GM23248 (cell line): ENCODE measurements at regions not wholly inside any gene's neighbourhood (a gene's known extent, or its start where the extent isn't known, plus 50 kb on each side); places are given as distances from the start of the nearest gene placed in this dataset.

Experiments used
- DNase-seq: peaks from one replicate; pipeline ENCODE4 v3.0.0-alpha.2; 2015
- H2AFZ ChIP-seq: fragments of 200-600 bp; sonication (generic); 2 replicates; pipeline ENCODE4 v1.6.1; 2016; ENCODE audit warnings: antibody characterized with exemption
- H3F3A ChIP-seq: fragments of 200-600 bp; sonication (generic); 2 replicates; pipeline ENCODE4 v1.6.1; 2016; ENCODE audit warnings: mild to moderate bottlenecking, antibody characterized with exemption, mixed run types; ENCODE audit not compliant: insufficient read depth
- H3K27ac ChIP-seq: fragments of 200-600 bp; sonication (generic); 2 replicates; pipeline ENCODE4 v1.5.1; 2016; ENCODE audit warnings: mild to moderate bottlenecking
- H3K27me3 ChIP-seq: fragments of 200-600 bp; sonication (generic); replicated peaks from 2 replicates; pipeline ENCODE4 v1.6.1; 2016; ENCODE audit warnings: mild to moderate bottlenecking; ENCODE audit not compliant: insufficient read depth
- H3K36me3 ChIP-seq: fragments of 200-600 bp; sonication (generic); 2 replicates; pipeline ENCODE4 v1.6.1; 2016; ENCODE audit warnings: low read depth, mild to moderate bottlenecking
- H3K4me1 ChIP-seq: fragments of 200-600 bp; sonication (generic); 2 replicates; pipeline ENCODE4 v1.6.1; 2016; ENCODE audit warnings: mild to moderate bottlenecking; ENCODE audit not compliant: insufficient read depth
- H3K4me2 ChIP-seq: fragments of 200-600 bp; sonication (generic); one replicate; pipeline ENCODE4 v1.6.1; 2016; ENCODE audit warnings: mild to moderate bottlenecking; ENCODE audit not compliant: unreplicated experiment
- H3K4me3 ChIP-seq: fragments of 200-600 bp; sonication (generic); 2 replicates; pipeline ENCODE4 v1.5.1; 2016; ENCODE audit warnings: mild to moderate bottlenecking
- H3K79me2 ChIP-seq: fragments of 200-600 bp; sonication (generic); 2 replicates; pipeline ENCODE4 v1.6.1; 2016; ENCODE audit warnings: mild to moderate bottlenecking; ENCODE audit not compliant: insufficient read depth
- H3K9ac ChIP-seq: fragments of 200-600 bp; sonication (generic); 2 replicates; pipeline ENCODE4 v1.6.1; 2016; ENCODE audit warnings: mild to moderate bottlenecking
- H3K9me2 ChIP-seq: fragments of 200-600 bp; sonication (generic); 2 replicates; pipeline ENCODE4 v1.6.1; 2016; ENCODE audit warnings: mixed run types, mild to moderate bottlenecking, moderate library complexity; ENCODE audit not compliant: insufficient read depth
- H3K9me3 ChIP-seq: fragments of 200-600 bp; sonication (generic); one replicate; pipeline ENCODE4 v1.6.1; 2017; ENCODE audit warnings: low read depth
- H4K20me1 ChIP-seq: fragments of 200-600 bp; sonication (generic); 2 replicates; pipeline ENCODE4 v1.6.0; 2016; ENCODE audit not compliant: insufficient read depth
- EZH2 ChIP-seq: fragments of 200-600 bp; sonication (generic); IDR thresholded peaks from 2 replicates; pipeline ENCODE4 v1.6.1; 2018; ENCODE audit warnings: antibody characterized with exemption, mild to moderate bottlenecking; ENCODE audit not compliant: insufficient read depth, poor library complexity, severe bottlenecking
- EZH2phosphoT487 ChIP-seq: fragments of 200-600 bp; sonication (generic); IDR thresholded peaks from 2 replicates; pipeline ENCODE4 v1.6.1; 2018; ENCODE audit warnings: antibody characterized with exemption, moderate library complexity, mild to moderate bottlenecking, low read depth; ENCODE audit not compliant: insufficient read depth
- WGBS, 2 experiments: methylation state at CpG; one replicate each; pipeline ENCODE4 v1.1.6; 2015 to 2017; ENCODE audit warnings: low lambda C conversion rate in 2 of 2, low coverage in 1 of 2; ENCODE audit errors: missing lambda C conversion rate in 2 of 2; 5-methylcytosine and 5-hydroxymethylcytosine counted together
- in situ Hi-C: fragments of 300-500 bp; cut with MboI; formaldehyde crosslinking; loops from 2 replicates; pipeline ENCODE4 v1.15.0; 2020

DNA sequence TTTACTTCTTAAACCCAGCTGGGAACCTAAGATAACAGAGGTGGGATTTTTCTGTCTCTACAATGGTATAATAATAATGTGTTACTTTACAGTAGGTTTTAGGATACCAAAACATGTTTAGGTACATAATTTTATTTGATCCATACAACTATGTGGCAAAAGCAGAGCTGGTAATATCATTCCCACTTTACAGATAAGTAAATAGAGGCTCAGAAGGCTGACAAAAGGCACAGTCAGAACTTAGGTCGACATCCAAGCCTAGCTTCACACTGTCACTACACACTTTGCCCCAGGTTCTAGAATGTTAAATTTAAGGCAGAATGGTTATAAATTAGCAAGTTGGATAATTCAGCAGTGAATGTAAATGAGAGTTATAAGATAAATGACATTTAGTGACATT is 189.6 kb upstream of the PARD3B start:
- no peaks in the 10 kb centered on the region for H3K9me3 ChIP-seq
- H3K9me2 ChIP-seq, result no peaks in the 10 kb centered on the region
- no peak overlapping the region for H3K9ac ChIP-seq
- H3K27ac ChIP-seq, result no peak overlapping the region
- no peak overlapping the region for H3K4me2 ChIP-seq
- H3K4me1 ChIP-seq, result peaks cover 14% of the 10 kb centered on the region; the same call in 1 of the 2 replicates
- in situ Hi-C loops, result no loop called here
- no peaks in the 10 kb centered on the region for H4K20me1 ChIP-seq
- no peaks in the 10 kb centered on the region for H3F3A ChIP-seq
- no peaks in the 10 kb centered on the region for H3K27me3 ChIP-seq
- no peak overlapping the region for H2AFZ ChIP-seq
- no peak overlapping the region for H3K4me3 ChIP-seq
- no peaks in the 10 kb centered on the region for H3K79me2 ChIP-seq
- no peak for DNase-seq
- no peak for TF ChIP-seq EZH2phosphoT487
- TF ChIP-seq EZH2, result no peak
- no peaks in the 10 kb centered on the region for H3K36me3 ChIP-seq
- WGBS, 2 experiments, result 48 to 60% methylated on average over 1 of the region's 1 CpG

DNA sequence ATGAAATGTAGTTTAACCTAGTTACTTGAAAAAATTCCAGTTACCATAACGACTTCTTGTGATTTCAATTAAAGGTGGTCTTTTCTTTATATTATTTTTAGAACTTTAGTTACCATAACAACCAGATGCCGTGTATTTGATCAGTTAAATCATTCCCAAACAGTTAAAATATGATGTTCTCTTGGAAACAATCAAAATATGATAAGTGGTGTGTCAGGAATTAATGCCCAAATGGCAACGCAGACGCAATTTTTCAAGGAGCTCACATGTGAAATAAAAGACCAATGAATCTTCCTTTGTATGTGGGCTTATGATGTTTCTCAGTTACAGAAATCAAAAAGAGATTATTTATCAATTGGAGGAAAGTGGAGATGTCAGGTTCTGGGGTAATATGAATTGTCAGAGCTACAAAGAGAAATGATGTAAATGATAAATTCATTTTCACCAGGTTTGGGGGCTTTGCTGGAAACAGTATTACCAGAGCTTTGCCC is 189.1 kb upstream of the PARD3B start:
- peaks cover 14% of the 10 kb centered on the region; the same call in 1 of the 2 replicates for H3K4me1 ChIP-seq
- no peak overlapping the region for H3K4me2 ChIP-seq
- 50 to 53% methylated on average over 4 of the region's 4 CpGs for WGBS, 2 experiments
- H2AFZ ChIP-seq, result no peak overlapping the region
- TF ChIP-seq EZH2, result no peak
- TF ChIP-seq EZH2phosphoT487, result no peak
- no peaks in the 10 kb centered on the region for H3K27me3 ChIP-seq
- no peaks in the 10 kb centered on the region for H3K9me3 ChIP-seq
- no peak overlapping the region for H3K27ac ChIP-seq
- no peaks in the 10 kb centered on the region for H4K20me1 ChIP-seq
- no peaks in the 10 kb centered on the region for H3K36me3 ChIP-seq
- H3K79me2 ChIP-seq, result no peaks in the 10 kb centered on the region
- no peaks in the 10 kb centered on the region for H3F3A ChIP-seq
- no peak overlapping the region for H3K4me3 ChIP-seq
- H3K9me2 ChIP-seq, result no peaks in the 10 kb centered on the region
- no peak for DNase-seq
- H3K9ac ChIP-seq, result no peak overlapping the region
- in situ Hi-C loops, result no loop called here

DNA sequence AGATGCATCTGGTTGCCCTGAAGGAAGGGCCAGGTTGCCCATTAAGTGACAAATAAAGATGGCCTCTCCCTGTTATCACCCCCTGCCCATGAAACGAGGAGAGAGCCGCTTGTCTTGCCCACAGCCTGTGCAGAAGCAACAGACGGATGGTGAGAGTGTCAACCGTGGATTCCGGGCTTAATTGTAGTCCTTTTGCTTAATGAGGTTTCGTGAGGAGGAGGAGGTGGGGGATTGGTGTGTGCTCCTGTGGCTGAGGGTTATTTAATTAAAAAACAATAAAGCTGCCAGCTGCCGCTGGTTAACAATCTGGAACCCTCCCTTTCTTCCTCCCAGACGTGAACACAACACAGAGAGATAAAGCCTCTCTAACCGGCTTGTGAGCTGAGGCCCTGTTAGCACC is 188.0 kb upstream of the PARD3B start:
- Histone ChIP-seq H3F3A (no peaks in the 10 kb centered on the region), H2AFZ (no peak overlapping the region), H3K9me2 (no peaks in the 10 kb centered on the region), H3K4me1 (peaks cover 14% of the 10 kb centered on the region; the same call in 1 of the 2 replicates), H4K20me1 (no peaks in the 10 kb centered on the region), H3K36me3 (no peaks in the 10 kb centered on the region), H3K27ac (no peak overlapping the region), H3K9ac (no peak overlapping the region), H3K27me3 (no peaks in the 10 kb centered on the region), H3K4me2 (no peak overlapping the region), H3K79me2 (no peaks in the 10 kb centered on the region), H3K4me3 (no peak overlapping the region), H3K9me3 (no peaks in the 10 kb centered on the region)
- WGBS, 2 experiments, result 90 to 91% methylated on average over 9 of the region's 9 CpGs
- in situ Hi-C loops, result no loop called here
- TF ChIP-seq EZH2phosphoT487 (no peak), EZH2 (no peak)
- no peak for DNase-seq

DNA sequence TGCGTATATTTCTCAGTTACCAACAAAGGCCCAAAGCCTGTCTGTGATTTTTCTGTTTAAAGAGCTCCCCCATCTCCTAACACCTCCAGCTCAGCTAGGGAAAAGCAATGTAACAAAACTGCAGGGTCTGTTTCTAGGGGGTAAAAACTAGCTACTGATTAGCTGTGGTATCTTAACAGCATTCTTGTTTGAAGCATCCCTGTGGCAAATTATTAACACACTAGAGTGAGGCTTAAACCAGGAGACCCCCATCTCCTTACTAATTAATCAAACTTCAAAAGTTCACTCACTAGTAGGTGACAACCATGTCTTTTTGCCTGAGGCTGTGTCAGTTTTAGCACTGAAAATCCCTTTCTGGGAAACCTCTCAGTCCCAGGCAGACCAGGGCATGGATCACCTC is 186.2 kb upstream of the PARD3B start:
- H3K27me3 ChIP-seq, result no peaks in the 10 kb centered on the region
- no peaks in the 10 kb centered on the region for H3K79me2 ChIP-seq
- no peak overlapping the region for H3K9ac ChIP-seq
- TF ChIP-seq EZH2 (no peak), EZH2phosphoT487 (no peak)
- no peaks in the 10 kb centered on the region for H3F3A ChIP-seq
- H3K4me2 ChIP-seq, result no peak overlapping the region
- no peaks in the 10 kb centered on the region for H3K36me3 ChIP-seq
- no peaks in the 10 kb centered on the region for H3K9me3 ChIP-seq
- no peak overlapping the region for H3K27ac ChIP-seq
- H3K4me1 ChIP-seq, result no peaks in the 10 kb centered on the region; the same call in 1 of the 2 replicates
- DNase-seq, result no peak
- no peaks in the 10 kb centered on the region for H4K20me1 ChIP-seq
- H3K4me3 ChIP-seq, result no peak overlapping the region
- H2AFZ ChIP-seq, result no peak overlapping the region
- in situ Hi-C loops, result no loop called here
- H3K9me2 ChIP-seq, result no peaks in the 10 kb centered on the region
- 93 to 100% methylated on average over 1 of the region's 1 CpG for WGBS, 2 experiments

DNA sequence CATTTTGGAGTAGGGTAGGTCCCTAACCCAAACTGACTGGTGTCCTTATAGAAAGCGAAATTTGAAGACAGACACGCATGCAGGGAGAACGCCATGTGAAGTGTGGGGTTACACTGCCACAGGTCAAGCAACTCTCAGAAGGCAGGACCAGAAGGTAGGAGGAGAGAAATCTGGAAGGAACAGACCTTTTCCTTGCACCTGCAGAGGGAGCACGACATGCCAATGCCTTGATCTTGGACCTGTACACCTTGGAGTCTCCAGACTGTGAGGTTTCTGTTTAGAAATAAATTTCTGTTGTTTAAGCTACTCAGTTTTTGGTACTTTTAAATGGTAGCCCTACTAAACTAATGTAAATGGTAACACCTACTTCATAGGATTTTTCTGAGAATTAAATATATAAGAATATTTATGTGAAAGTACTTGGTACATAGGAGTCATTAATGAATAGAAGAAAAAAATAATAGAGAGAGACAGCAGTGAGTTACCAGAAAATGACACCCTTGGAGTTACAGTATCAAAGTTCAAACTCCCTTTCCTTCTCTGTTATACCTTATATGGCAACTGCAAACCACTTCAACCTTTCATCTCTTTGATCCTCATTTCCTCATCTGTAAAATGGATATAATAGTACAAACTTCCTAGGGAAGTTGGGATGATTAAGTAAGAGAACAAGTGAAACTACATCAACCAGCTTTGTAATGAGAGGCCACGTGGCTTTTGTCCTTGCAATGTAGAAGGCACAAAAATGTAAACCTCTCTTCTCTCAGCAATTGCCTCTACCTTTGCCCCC is 184.9 kb upstream of the PARD3B start:
- 74 to 84% methylated on average over 5 of the region's 5 CpGs for WGBS, 2 experiments
- Histone ChIP-seq H3K9me2 (no peaks in the 10 kb centered on the region), H3K4me1 (no peaks in the 10 kb centered on the region), H3K36me3 (no peaks in the 10 kb centered on the region), H3K9me3 (no peaks in the 10 kb centered on the region), H4K20me1 (no peaks in the 10 kb centered on the region), H2AFZ (no peak overlapping the region), H3K4me2 (no peak overlapping the region), H3K79me2 (no peaks in the 10 kb centered on the region), H3K27ac (no peak overlapping the region), H3K9ac (no peak overlapping the region), H3K27me3 (no peaks in the 10 kb centered on the region), H3K4me3 (no peak overlapping the region), H3F3A (no peaks in the 10 kb centered on the region)
- in situ Hi-C loops, result no loop called here
- DNase-seq, result no peak
- TF ChIP-seq EZH2 (no peak), EZH2phosphoT487 (no peak)
